ENCODE measurements at regions not wholly inside any gene's neighbourhood (a gene's known extent, or its start where the extent isn't known, plus 50 kb on each side); places are given as distances from the start of the nearest gene placed in this dataset.

- TF ChIP-seq PHF20 (IDR thresholded peaks at IDR 0.05; ENCODE audit: partially characterized antibody), result no peak
- no peak for TF ChIP-seq NFE2 (IDR thresholded peaks at IDR 0.05; ENCODE audit: low read depth)
- TF ChIP-seq MYBL2 (IDR thresholded peaks at IDR 0.05; ENCODE audit: low read depth), result no peak
- no peak for TF ChIP-seq MYBL2 (CRISPR knock-in tag; IDR thresholded peaks at IDR 0.05; ENCODE audit: borderline replicate concordance)
- no peak for TF ChIP-seq RHOXF2B (CRISPR knock-in tag; conservative IDR thresholded peaks at IDR 0.05)
- no peak for TF ChIP-seq GABPA (tag; conservative IDR thresholded peaks at IDR 0.05; ENCODE audit: low read depth)
- TF ChIP-seq NR1H2 (CRISPR knock-in tag; IDR thresholded peaks at IDR 0.05), result no peak
- peak; percentile 21; the same call in 1 of the 2 replicates for TF ChIP-seq CBFA2T3 (IDR thresholded peaks at IDR 0.05)
- TF ChIP-seq, protein P1, sequence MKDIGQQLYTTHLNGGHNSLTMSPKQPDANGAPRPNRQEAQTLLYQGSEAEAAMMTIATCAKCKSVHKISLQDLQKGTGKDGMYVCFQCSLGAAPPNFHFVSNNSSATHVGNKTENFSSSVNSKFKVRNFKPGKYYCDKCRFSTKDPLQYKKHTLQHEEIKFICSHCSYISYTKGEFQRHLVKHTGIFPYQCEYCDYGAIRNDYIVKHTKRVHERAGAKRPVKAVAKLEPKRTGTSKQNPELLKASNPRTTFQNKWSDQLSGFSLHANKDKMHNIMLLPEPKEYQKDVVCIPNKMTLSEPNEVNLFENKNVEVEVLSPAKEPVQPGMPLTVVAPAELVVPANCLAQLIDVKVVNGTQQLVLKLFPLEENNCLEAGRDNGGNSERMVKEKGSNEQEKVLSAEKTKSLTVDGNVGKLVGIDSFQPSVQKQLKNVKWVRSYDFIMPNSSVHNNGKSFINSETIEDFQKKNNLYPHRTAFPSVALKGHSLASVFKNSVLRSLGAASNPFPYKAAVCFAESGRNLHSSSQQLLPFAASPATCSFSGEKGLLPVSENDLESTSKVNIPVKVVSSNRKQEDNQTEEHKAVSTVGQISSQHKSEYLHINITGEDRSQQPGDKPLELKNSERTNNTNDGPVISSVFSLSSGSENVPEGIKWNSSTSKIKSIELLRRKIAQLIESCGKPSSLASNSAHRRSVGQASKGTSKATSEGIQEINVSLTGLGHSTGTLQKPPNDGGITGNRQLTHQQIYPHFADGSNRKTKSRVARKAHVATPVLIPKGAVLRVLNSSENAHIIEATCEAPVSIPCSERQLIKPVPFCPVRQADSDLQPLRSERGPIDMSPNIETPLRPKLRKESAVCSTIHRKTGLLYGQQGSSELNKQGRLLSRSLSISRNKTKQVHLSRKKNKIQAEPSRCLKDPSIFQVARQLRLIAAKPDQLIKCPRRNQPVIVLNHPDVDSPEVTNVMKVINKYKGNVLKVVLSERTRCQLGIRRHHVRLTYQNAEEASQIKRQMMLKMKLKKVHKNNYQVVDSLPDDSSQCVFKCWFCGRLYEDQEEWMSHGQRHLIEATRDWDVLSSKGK (CRISPR knock-in tag; IDR thresholded peaks at IDR 0.05), result no peak
- no peak for TF ChIP-seq SUPT5H (IDR thresholded peaks at IDR 0.05)
- no peak for TF ChIP-seq MECOM (CRISPR knock-in tag; IDR thresholded peaks at IDR 0.05)
- TF ChIP-seq TFE3 (CRISPR knock-in tag; IDR thresholded peaks at IDR 0.05), result no peak
- no peak for TF ChIP-seq ZBTB7A (IDR thresholded peaks at IDR 0.05; ENCODE audit: borderline replicate concordance, control insufficient read depth, low read depth, low read length)
- TF ChIP-seq, protein P2, sequence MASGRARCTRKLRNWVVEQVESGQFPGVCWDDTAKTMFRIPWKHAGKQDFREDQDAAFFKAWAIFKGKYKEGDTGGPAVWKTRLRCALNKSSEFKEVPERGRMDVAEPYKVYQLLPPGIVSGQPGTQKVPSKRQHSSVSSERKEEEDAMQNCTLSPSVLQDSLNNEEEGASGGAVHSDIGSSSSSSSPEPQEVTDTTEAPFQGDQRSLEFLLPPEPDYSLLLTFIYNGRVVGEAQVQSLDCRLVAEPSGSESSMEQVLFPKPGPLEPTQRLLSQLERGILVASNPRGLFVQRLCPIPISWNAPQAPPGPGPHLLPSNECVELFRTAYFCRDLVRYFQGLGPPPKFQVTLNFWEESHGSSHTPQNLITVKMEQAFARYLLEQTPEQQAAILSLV (tag; IDR thresholded peaks at IDR 0.05), result no peak
- no peak for TF ChIP-seq HNRNPLL (IDR thresholded peaks at IDR 0.05; ENCODE audit: low read depth, low read length, poor library complexity, severe bottlenecking)
- no peak for TF ChIP-seq ATF7 (IDR thresholded peaks at IDR 0.05)
- TF ChIP-seq NR3C1 (CRISPR knock-in tag; IDR thresholded peaks at IDR 0.05), result no peak
- TF ChIP-seq ZBTB43 (CRISPR knock-in tag; IDR thresholded peaks at IDR 0.05), result no peak
- TF ChIP-seq, protein P3, sequence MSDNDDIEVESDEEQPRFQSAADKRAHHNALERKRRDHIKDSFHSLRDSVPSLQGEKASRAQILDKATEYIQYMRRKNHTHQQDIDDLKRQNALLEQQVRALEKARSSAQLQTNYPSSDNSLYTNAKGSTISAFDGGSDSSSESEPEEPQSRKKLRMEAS (CRISPR knock-in tag; IDR thresholded peaks at IDR 0.05), result peak; percentile 73
- no peak for TF ChIP-seq TCF3 (CRISPR knock-in tag; IDR thresholded peaks at IDR 0.05)
- no peak for TF ChIP-seq MEF2D (tag; conservative IDR thresholded peaks at IDR 0.05; ENCODE audit: low read depth)
- TF ChIP-seq HNRNPUL1 (IDR thresholded peaks at IDR 0.05; ENCODE audit: low read length), result no peak
Measured at GRCh38 chr2:38146275-38146906, 70.4 kb upstream of the CYP1B1 start (continued).

Data from K562 (cell line).